SJSA1 (cell line): ENCODE measurements at regions not wholly inside any gene's neighbourhood (a gene's known extent, or its start where the extent isn't known, plus 50 kb on each side); places are given as distances from the start of the nearest gene placed in this dataset.
"Not testable (repeated sequence)": the region's sequence is repeated elsewhere in the genome, so short reads cannot be mapped to it uniquely, and the experiment has no call there.

Source experiments
- DNase-seq, 2 experiments: peaks; one replicate each; pipeline ENCODE4 v3.0.0-alpha.2; 2015 to 2020; ENCODE audit warnings: low spot score in 2 of 2, low read depth in 1 of 2
- H3K27ac ChIP-seq: fragments of 250-450 bp; sonication (Bioruptor Pico); 2 replicates; pipeline ENCODE4 v1.5.1; 2020; ENCODE audit warnings: mild to moderate bottlenecking, moderate library complexity
- H3K27me3 ChIP-seq: fragments of 250-450 bp; sonication (Bioruptor Pico); replicated peaks from 2 replicates; pipeline ENCODE4 v1.5.1; 2020; ENCODE audit warnings: mild to moderate bottlenecking, moderate library complexity
- H3K36me3 ChIP-seq: fragments of 250-450 bp; sonication (Bioruptor Pico); 2 replicates; pipeline ENCODE4 v1.5.1; 2020; ENCODE audit warnings: mild to moderate bottlenecking
- H3K4me1 ChIP-seq: fragments of 250-450 bp; sonication (Bioruptor Pico); replicated peaks from 2 replicates; pipeline ENCODE4 v1.6.1; 2021; ENCODE audit warnings: mild to moderate bottlenecking
- H3K4me3 ChIP-seq: fragments of 250-450 bp; sonication (Bioruptor Pico); 2 replicates; pipeline ENCODE4 v1.5.1; 2020; ENCODE audit warnings: mild to moderate bottlenecking
- H3K9me3 ChIP-seq: fragments of 250-450 bp; sonication (Bioruptor Pico); replicated peaks from 2 replicates; pipeline ENCODE4 v1.5.1; 2020; ENCODE audit warnings: mild to moderate bottlenecking

DNA sequence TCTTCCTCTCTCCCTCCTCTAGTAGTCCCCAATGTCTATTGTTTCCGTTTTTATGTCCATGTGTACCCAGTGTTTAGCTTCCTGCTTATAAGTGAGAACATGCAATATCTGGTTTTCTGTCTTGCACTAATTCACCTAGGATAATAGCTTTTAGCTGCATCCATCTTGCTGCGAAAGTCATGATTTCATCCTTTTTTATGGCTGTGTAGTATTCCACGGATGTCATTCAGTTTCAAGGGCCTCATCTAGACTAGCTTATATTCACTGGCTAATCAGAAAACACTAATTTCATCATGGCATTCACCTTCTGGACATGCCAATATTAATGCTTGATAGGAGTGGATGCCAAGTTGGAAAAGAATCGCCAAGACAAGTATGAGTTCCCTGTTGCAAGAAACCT, 619.6 kb upstream of the AUTS2 start:
- no peaks in the 10 kb centered on the region for H3K27me3 ChIP-seq
- H3K36me3 ChIP-seq, result no peaks in the 10 kb centered on the region
- no peak overlapping the region for H3K4me3 ChIP-seq
- no peak for DNase-seq
- H3K4me1 ChIP-seq, result no peaks in the 10 kb centered on the region
- H3K27ac ChIP-seq, result no peak overlapping the region
- peaks cover 9% of the 10 kb centered on the region; the same call in 1 of the 2 replicates for H3K9me3 ChIP-seq

DNA sequence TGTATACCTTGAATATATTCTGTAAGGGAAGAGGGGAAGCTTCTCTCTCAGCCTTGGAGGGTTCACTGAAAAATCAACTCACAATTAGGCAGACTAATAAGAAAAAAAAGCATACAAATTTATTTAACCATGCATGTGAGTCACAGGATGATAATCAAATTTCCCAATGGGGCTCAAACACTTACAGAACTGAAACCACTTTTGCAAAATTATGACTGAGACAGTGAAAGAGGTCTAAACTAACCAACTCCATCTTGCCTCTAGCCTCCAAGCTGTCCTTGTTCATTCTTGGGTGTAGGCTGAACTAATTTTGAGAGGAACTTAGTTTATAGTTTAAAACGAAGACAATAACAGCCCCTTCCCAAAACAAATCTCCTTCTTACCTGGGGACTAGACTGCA, 618.3 kb upstream of the AUTS2 start:
- H3K4me3 ChIP-seq, result no peak overlapping the region
- DNase-seq, result no peak

DNA sequence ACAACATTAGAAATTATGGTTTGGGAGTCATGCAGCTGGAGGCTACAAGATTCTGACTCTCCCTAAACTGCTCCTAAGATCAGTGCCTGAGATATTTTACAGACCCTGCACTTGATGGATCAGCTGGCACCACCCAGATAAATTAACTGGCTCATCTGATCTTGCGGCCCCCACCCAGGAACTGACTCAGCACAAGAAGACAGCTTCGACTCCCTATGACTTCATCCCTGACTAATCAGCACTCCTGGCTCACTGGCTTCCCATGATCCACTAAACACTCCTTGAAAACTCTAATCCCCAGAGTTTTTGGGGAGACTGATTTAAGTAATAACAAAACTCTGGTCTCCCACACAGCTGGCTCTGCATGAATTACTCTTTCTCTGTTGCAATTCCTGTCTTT, 617.8 kb upstream of the AUTS2 start:
- not testable (repeated sequence) for H3K4me1 ChIP-seq, H3K36me3 ChIP-seq, H3K4me3 ChIP-seq, DNase-seq, H3K27me3 ChIP-seq, H3K9me3 ChIP-seq, H3K27ac ChIP-seq

More for the DNA sequence above, 618.3 kb upstream of the AUTS2 start:
- Histone ChIP-seq H3K27me3 (no peaks in the 10 kb centered on the region), H3K9me3 (peaks cover 6% of the 10 kb centered on the region; the same call in 1 of the 2 replicates), H3K27ac (no peak overlapping the region), H3K36me3 (no peaks in the 10 kb centered on the region), H3K4me1 (no peaks in the 10 kb centered on the region)

DNA sequence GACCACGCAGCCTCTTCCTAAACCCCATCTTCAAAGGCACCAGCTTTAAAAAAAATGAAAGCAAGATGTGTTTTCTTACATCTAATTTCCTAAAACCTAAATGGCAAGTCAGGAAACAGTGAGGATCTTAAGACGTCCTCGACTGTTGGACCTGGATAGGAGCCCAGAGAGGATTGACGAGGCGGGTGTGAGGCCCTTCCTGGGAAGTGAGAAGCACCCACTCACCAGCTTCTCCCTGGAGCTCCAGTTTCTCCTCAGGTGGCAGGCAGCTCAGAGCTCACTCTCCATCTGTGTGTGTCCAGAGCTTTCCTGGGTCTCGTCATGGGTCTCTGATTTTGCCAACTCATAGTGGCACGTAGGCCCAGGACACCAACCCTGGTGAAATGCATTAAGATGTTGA, 614.0 kb upstream of the AUTS2 start:
- no peak for DNase-seq
- H3K27ac ChIP-seq, result no peak overlapping the region
- H3K27me3 ChIP-seq, result no peaks in the 10 kb centered on the region
- no peaks in the 10 kb centered on the region for H3K4me1 ChIP-seq
- peaks cover 2% of the 10 kb centered on the region; the same call in 1 of the 2 replicates for H3K9me3 ChIP-seq
- no peak overlapping the region for H3K4me3 ChIP-seq
- no peaks in the 10 kb centered on the region for H3K36me3 ChIP-seq

DNA sequence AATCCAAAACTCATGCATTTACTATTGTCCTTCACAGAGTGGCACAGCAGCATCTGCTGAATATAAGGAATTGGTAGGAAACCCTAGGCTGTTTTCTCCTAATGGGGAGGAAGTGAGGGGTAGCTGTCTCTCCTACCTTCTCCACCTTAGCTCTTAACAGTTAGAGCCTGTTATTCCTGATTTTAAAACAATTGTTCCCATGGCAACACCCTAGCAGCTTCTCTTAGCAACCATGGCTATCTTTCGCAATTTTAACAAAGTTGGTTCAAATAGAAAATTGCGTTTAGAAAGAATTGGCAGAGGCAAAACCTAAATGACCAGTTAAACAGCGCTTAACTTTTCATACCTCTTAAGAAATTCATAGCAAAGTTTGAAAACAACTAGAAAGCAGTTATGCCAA, 603.4 kb upstream of the AUTS2 start:
- Histone ChIP-seq H3K27me3 (no peaks in the 10 kb centered on the region), H3K36me3 (no peaks in the 10 kb centered on the region), H3K4me1 (no peaks in the 10 kb centered on the region), H3K9me3 (0 out of 2 replicates have a peak, but pooled peaks cover 7% of the 10 kb centered on the region), H3K27ac (no peak overlapping the region), H3K4me3 (no peak overlapping the region)
- DNase-seq, result no peak

DNA sequence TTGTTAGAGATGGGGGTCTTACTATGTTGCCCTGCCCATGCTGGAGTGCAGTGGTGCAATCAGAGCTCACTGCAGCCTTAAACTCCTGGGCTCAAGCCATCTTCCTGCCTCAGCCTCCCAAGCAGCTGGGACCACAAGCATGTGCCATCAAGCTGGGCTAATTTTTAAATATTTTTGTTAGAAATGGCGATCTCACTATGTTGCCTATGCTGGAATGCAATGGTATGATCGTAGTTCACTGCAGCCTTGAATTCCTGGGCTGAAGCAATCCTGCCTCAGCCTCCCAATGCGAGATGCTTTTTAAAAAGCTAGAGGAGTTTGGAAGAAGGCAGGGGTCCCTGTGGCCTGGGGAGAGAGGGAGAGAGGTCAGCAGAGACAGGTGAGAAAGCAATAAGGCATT, 600.1 kb upstream of the AUTS2 start:
- Histone ChIP-seq H3K27ac (no peak overlapping the region), H3K4me3 (no peak overlapping the region), H3K36me3 (no peaks in the 10 kb centered on the region), H3K4me1 (no peaks in the 10 kb centered on the region), H3K9me3 (peaks cover 12% of the 10 kb centered on the region; the same call in 1 of the 2 replicates), H3K27me3 (no peaks in the 10 kb centered on the region)
- no peak for DNase-seq

DNA sequence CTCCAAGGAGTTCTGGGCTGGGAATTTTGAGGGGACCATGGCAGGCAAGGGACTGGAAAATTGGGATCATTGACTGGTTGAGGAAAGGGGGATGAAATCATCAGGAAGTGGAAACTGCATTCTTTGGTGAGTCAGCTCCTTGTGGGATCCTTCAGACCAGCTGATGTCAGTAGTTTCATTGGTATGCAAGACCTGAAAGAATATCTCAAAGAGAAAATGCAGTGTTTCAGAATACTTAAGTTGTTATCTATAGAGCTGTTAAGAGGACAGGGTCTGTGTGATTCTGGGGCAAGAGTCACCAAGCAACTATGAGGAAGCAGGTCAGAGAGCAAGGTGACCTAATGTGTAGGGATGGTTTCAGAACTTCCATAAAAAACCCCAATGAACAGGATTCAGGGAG, 595.9 kb upstream of the AUTS2 start:
- H3K4me3 ChIP-seq, result no peak overlapping the region
- no peaks in the 10 kb centered on the region for H3K4me1 ChIP-seq
- no peaks in the 10 kb centered on the region for H3K36me3 ChIP-seq
- H3K27me3 ChIP-seq, result no peaks in the 10 kb centered on the region
- H3K9me3 ChIP-seq, result peaks cover 12% of the 10 kb centered on the region; the same call in 1 of the 2 replicates
- 0 out of 2 replicates have a peak overlapping the region, but pooled peaks have one; percentile 47 for H3K27ac ChIP-seq
- DNase-seq, result peak in 1 of 2 experiments; percentile 2

DNA sequence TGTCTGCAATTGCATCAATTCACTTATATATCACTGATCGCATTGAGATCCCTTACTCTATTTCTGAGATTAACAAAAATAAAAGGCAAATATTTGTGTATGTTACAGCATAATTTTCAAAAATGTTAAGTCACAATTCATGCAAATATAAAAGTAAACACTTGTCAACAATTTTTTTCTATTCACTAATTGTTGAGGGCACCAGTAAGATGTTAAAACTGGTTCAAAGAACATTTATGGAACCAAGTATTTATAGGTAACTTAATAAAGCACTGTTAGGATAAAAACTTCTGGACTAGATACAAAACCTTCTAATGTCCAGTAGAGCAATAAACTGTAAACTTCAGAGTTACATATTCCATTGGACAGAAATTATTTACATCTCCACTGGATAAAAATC, 586.1 kb upstream of the AUTS2 start:
- no peak overlapping the region for H3K27ac ChIP-seq
- H3K36me3 ChIP-seq, result no peaks in the 10 kb centered on the region
- no peak overlapping the region for H3K4me3 ChIP-seq
- no peaks in the 10 kb centered on the region; the same call in 1 of the 2 replicates for H3K9me3 ChIP-seq
- no peak for DNase-seq
- no peaks in the 10 kb centered on the region for H3K4me1 ChIP-seq
- H3K27me3 ChIP-seq, result no peaks in the 10 kb centered on the region

DNA sequence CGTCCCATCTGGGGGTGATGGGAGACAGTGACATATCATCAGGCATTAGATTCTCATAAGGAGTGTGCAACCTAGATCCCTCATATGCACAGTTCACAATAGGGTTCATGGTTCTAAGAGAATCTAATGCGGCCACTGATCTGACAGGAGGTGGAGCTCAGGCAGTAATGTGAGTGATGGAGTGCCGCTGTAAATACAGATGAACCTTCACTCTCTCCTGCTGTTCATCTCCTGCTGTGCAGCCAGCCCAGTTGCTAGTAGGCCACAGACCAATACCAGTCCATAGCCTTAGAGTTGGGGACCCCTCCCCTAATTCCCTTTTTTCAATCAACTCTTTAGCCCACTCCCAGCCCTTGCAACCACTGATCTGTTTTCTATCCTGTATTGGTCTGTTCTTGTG, 581.1 kb upstream of the AUTS2 start:
- no peak overlapping the region for H3K4me3 ChIP-seq
- H3K9me3 ChIP-seq, result no peaks in the 10 kb centered on the region
- H3K4me1 ChIP-seq, result no peaks in the 10 kb centered on the region
- H3K27ac ChIP-seq, result no peak overlapping the region
- no peaks in the 10 kb centered on the region for H3K36me3 ChIP-seq
- H3K27me3 ChIP-seq, result no peaks in the 10 kb centered on the region
- DNase-seq, result no peak

DNA sequence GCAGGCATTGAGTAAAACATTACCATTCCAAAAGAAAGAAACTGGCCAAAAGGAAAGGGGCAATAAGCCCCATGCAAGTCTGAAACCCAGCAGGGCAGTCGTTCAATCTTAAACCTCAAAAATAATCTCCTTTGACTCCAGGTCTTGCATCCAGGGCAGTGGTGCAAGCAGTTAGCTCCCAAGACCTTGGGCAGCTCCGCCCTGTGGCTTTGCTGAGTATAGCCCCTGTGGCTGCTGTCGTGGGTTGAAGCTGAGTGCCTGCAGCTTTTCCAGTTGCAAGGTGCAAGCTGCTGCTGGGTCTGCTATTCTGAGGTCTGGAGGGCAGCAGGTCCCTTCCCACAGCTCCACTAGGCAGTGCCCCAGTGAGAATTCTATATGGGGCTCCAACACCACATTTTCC, 580.1 kb upstream of the AUTS2 start:
- no peak for DNase-seq
- Histone ChIP-seq H3K9me3 (no peaks in the 10 kb centered on the region), H3K4me1 (no peaks in the 10 kb centered on the region), H3K27me3 (no peaks in the 10 kb centered on the region), H3K4me3 (no peak overlapping the region), H3K36me3 (no peaks in the 10 kb centered on the region), H3K27ac (no peak overlapping the region)

DNA sequence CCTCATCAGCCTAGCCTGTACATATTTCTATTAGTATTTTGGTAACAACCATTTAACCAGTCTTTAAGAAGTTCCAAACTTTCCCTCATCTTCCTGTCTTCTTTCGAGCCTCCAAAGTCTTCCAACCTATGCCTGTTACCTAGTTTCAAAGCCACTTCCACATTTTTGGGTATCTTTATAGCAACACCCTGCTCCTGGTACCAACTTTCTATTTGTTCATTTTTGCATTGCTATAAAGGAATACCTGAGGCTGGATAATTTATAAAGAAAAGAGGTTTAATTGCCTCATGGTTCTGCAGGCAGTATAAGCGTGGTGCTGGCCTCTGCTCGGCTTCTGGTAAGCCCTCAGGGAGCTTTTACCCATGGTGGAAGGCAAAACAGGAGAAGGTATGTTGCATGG, 578.8 kb upstream of the AUTS2 start:
- Histone ChIP-seq H3K36me3 (no peaks in the 10 kb centered on the region), H3K4me3 (no peak overlapping the region), H3K4me1 (no peaks in the 10 kb centered on the region), H3K9me3 (no peaks in the 10 kb centered on the region), H3K27me3 (no peaks in the 10 kb centered on the region), H3K27ac (no peak overlapping the region)
- no peak for DNase-seq

DNA sequence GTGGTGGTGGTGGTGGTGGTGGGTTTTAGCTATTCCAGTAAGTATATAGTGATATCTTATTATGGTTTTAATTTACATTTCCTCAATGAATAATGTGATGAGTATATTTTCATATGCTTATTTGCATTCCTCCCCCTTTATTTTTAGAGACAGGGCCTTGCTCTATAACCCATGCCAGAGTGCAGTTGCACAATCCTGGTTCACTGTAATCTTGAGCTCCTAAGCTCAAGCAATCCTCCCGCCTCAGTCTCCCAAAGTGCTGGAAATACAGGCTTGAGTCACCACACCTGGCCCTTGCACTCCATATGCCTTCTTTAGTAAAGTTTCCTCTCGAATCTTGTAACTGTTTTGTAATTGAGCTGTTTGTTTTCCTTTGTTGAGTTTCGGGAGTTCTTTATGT, 577.7 kb upstream of the AUTS2 start:
- H3K36me3 ChIP-seq, result no peaks in the 10 kb centered on the region
- no peaks in the 10 kb centered on the region for H3K27me3 ChIP-seq
- H3K9me3 ChIP-seq, result no peaks in the 10 kb centered on the region
- no peak overlapping the region for H3K4me3 ChIP-seq
- no peaks in the 10 kb centered on the region for H3K4me1 ChIP-seq
- no peak overlapping the region for H3K27ac ChIP-seq
- DNase-seq, result no peak

DNA sequence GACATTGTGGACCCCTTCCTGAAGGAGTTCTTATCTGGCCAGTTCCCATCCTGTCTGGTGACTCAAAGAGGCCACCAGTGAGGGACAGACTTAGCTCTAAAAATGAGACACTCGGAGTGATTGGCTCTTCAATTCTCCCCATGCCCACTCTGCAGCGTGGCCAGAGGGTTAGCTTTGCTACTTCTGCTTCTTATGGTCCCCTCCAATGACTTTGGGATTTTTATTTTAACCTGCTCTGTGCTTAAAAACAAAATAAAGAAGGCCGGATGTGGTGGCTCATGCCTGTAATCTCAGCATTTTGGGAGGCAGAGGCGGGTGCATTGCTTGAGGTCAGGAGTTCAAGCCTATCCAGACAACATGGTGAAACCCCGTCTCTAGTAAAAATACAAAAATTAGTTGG, 573.0 kb upstream of the AUTS2 start:
- Histone ChIP-seq H3K4me1 (no peaks in the 10 kb centered on the region), H3K4me3 (no peak overlapping the region), H3K27ac (no peak overlapping the region), H3K27me3 (no peaks in the 10 kb centered on the region), H3K9me3 (no peaks in the 10 kb centered on the region), H3K36me3 (no peaks in the 10 kb centered on the region)
- DNase-seq, result no peak

DNA sequence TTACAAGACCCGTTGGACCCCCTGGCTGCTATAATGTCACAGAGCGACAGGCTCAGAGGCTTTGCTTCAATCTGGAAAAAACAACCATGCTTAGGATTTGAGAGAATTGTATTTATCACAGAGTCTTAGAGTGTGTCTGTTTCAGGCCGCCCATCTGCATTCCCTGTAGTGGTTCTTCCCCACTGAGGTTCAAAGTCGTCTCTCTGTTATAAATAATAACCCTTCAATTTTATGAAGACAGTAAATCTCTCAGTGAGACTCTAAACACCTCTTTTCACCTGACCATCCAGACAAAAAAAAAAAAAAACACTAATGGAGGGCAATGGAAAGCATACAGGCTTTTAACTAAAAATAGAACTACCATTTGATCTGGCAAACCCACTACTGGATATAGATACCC, 565.4 kb upstream of the AUTS2 start:
- no peaks in the 10 kb centered on the region for H3K4me1 ChIP-seq
- no peak for DNase-seq
- H3K36me3 ChIP-seq, result no peaks in the 10 kb centered on the region
- no peak overlapping the region for H3K27ac ChIP-seq
- H3K9me3 ChIP-seq, result no peaks in the 10 kb centered on the region
- no peak overlapping the region for H3K4me3 ChIP-seq
- no peaks in the 10 kb centered on the region for H3K27me3 ChIP-seq

DNA sequence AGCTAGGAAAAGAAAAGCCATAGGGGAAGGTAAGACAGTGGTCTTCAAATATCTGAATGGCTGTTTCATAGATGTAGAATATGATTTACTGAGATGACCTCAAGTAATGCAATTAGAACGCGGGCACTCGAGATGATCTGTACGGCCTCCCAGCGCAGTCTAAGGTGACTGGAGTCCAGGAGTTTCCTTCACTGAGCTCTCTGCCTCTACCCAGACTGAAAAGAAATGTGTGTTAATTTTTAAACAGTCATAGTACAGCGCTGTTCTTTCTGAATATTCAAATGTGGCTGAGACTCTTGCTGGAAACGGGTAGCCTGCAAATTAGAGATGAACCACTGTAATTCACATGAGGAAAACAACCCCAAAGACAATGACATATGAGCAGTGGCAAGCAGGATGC, 562.4 kb upstream of the AUTS2 start:
- no peaks in the 10 kb centered on the region; the same call in 1 of the 2 replicates for H3K9me3 ChIP-seq
- no peaks in the 10 kb centered on the region for H3K36me3 ChIP-seq
- H3K27ac ChIP-seq, result no peak overlapping the region
- no peaks in the 10 kb centered on the region for H3K4me1 ChIP-seq
- H3K27me3 ChIP-seq, result no peaks in the 10 kb centered on the region
- no peak overlapping the region for H3K4me3 ChIP-seq
- no peak for DNase-seq
